ENCODE measurements at regions not wholly inside any gene's neighbourhood (a gene's known extent, or its start where the extent isn't known, plus 50 kb on each side); places are given as distances from the start of the nearest gene placed in this dataset.

- TF ChIP-seq POLR2A (IDR thresholded peaks at IDR 0.05) (no peak), CTCF (IDR thresholded peaks at IDR 0.05) (no peak)
Observed at GRCh38 chr2:190137561-190137960, 75.0 kb upstream of the MSTN start.
